GM20000 (cell line): ENCODE measurements at regions not wholly inside any gene's neighbourhood (a gene's known extent, or its start where the extent isn't known, plus 50 kb on each side); places are given as distances from the start of the nearest gene placed in this dataset.

Source experiments
- DNase-seq: peaks from one replicate; pipeline ENCODE4 v3.0.0; 2012; ENCODE audit warnings: low spot score
- CTCF ChIP-seq: IDR thresholded peaks from 2 replicates; pipeline ENCODE4 v1.5.1; 2012; ENCODE audit warnings: mild to moderate bottlenecking, control low read depth; ENCODE audit errors: extremely low read depth, missing control alignments

- DNase-seq: no peak
- TF ChIP-seq CTCF: no peak
Measured at GRCh38 chr21:27681841-27682240, 715.0 kb upstream of the ADAMTS5 start.

GRCh38 chr21:27681038-27681437 is 714.1 kb upstream of the ADAMTS5 start:
- DNase-seq: no peak

GRCh38 chr21:27680181-27680580 is 713.3 kb upstream of the ADAMTS5 start:
- TF ChIP-seq CTCF: no peak
- no peak for DNase-seq

More at GRCh38 chr21:27681038-27681437, 714.1 kb upstream of the ADAMTS5 start:
- no peak for TF ChIP-seq CTCF

GRCh38 chr21:27678511-27678910 is 711.6 kb upstream of the ADAMTS5 start:
- TF ChIP-seq CTCF: no peak
- DNase-seq: no peak

GRCh38 chr21:27677546-27677945 is 710.7 kb upstream of the ADAMTS5 start:
- DNase-seq: no peak
- no peak for TF ChIP-seq CTCF

GRCh38 chr21:27675306-27675705 is 708.4 kb upstream of the ADAMTS5 start:
- DNase-seq: no peak
- no peak for TF ChIP-seq CTCF

- DNase-seq: no peak
- no peak for TF ChIP-seq CTCF
Measured at GRCh38 chr21:27674041-27674615, 707.2 kb upstream of the ADAMTS5 start.
